ENCODE measurements at regions not wholly inside any gene's neighbourhood (a gene's known extent, or its start where the extent isn't known, plus 50 kb on each side); places are given as distances from the start of the nearest gene placed in this dataset.

DNA sequence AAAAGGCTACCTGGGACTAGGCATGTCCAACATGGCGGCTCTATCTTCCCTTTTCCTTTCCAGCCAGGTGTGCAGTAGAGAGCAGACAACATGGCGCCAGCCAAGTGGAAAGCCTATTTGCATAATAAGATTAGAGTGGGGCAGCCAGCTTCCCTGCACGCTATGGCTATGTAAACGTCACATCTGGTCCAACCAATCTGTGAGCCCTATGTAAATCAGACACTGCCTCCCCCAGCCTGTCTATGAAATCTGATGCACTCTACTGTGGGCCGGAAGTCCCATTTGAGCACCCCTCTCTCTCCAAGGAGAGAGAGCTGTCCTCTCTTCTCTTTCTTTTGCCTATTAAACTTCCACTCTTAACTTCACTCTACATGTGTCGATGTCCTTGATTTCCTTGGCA is 984.9 kb upstream of the AUTS2 start:
- Histone ChIP-seq H3K27ac (ENCODE audit: low read length) (no peak overlapping the region), H2AFZ (ENCODE audit: low read length) (no peak overlapping the region), H3K9me3 (replicated peaks; ENCODE audit: insufficient read depth, low read length) (no peaks in the 10 kb centered on the region), H3F3A (ENCODE audit: insufficient read depth, low read length) (no peaks in the 10 kb centered on the region), H3K4me3 (ENCODE audit: low read length) (no peak overlapping the region), H3K9me2 (replicated peaks; ENCODE audit: insufficient read depth, low read length) (no peaks in the 10 kb centered on the region), H3K4me1 (ENCODE audit: low read length) (no peaks in the 10 kb centered on the region), H3K79me2 (ENCODE audit: low read length) (no peaks in the 10 kb centered on the region), H3K9ac (ENCODE audit: low read length) (no peak overlapping the region), H4K20me1 (ENCODE audit: insufficient read depth, low read length) (no peaks in the 10 kb centered on the region), H3K36me3 (replicated peaks; ENCODE audit: insufficient read depth, low read length) (no peaks in the 10 kb centered on the region), H3K27me3 (replicated peaks; ENCODE audit: insufficient read depth, low read length) (no peaks in the 10 kb centered on the region), H3K4me2 (ENCODE audit: low read depth, low read length) (no peak overlapping the region)
- TF ChIP-seq, protein P1, sequence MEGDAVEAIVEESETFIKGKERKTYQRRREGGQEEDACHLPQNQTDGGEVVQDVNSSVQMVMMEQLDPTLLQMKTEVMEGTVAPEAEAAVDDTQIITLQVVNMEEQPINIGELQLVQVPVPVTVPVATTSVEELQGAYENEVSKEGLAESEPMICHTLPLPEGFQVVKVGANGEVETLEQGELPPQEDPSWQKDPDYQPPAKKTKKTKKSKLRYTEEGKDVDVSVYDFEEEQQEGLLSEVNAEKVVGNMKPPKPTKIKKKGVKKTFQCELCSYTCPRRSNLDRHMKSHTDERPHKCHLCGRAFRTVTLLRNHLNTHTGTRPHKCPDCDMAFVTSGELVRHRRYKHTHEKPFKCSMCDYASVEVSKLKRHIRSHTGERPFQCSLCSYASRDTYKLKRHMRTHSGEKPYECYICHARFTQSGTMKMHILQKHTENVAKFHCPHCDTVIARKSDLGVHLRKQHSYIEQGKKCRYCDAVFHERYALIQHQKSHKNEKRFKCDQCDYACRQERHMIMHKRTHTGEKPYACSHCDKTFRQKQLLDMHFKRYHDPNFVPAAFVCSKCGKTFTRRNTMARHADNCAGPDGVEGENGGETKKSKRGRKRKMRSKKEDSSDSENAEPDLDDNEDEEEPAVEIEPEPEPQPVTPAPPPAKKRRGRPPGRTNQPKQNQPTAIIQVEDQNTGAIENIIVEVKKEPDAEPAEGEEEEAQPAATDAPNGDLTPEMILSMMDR (IDR thresholded peaks at IDR 0.05; ENCODE audit: low read length), result no peak
- TF ChIP-seq EZH2 (optimal IDR thresholded peaks at IDR 0.05; ENCODE audit: low read depth, low read length), result no peak
- DNase-seq, result no peak

DNA sequence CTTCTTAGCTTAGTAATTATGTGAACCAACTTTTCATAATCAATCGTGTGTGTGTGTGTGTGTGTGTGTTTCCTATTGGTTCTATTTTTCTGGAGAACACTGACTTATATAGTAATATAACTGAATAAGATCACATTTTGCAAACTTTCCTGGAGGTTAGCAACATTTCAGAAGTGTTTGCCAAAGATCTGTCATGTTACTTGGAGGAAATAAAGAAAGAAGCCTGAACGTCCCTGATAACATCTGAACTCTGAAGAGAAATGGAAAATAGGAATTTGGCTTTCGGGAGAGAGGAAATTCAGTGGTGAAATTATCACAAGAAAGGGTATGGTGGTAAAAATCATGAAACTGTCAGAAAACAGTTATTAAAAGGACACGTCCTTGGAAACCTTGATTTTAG is 984.4 kb upstream of the AUTS2 start:
- no peak overlapping the region for H2AFZ ChIP-seq (ENCODE audit: low read length)
- no peak for DNase-seq
- TF ChIP-seq, protein P1 (IDR thresholded peaks at IDR 0.05; ENCODE audit: low read length), result no peak
- TF ChIP-seq EZH2phosphoT487 (IDR thresholded peaks at IDR 0.05; ENCODE audit: low read length) (no peak), EZH2 (optimal IDR thresholded peaks at IDR 0.05; ENCODE audit: low read depth, low read length) (no peak)
- H3K4me1 ChIP-seq (ENCODE audit: low read length), result no peaks in the 10 kb centered on the region
- no peak overlapping the region for H3K4me3 ChIP-seq (ENCODE audit: low read length)
- H3F3A ChIP-seq (ENCODE audit: insufficient read depth, low read length), result no peaks in the 10 kb centered on the region
- no peaks in the 10 kb centered on the region for H3K79me2 ChIP-seq (ENCODE audit: low read length)
- H4K20me1 ChIP-seq (ENCODE audit: insufficient read depth, low read length), result no peaks in the 10 kb centered on the region
- H3K4me2 ChIP-seq (ENCODE audit: low read depth, low read length), result no peak overlapping the region
- no peaks in the 10 kb centered on the region for H3K27me3 ChIP-seq (replicated peaks; ENCODE audit: insufficient read depth, low read length)
- no peaks in the 10 kb centered on the region for H3K9me3 ChIP-seq (replicated peaks; ENCODE audit: insufficient read depth, low read length)
- no peak overlapping the region for H3K9ac ChIP-seq (ENCODE audit: low read length)
- no peak overlapping the region for H3K27ac ChIP-seq (ENCODE audit: low read length)
- no peaks in the 10 kb centered on the region for H3K36me3 ChIP-seq (replicated peaks; ENCODE audit: insufficient read depth, low read length)
- no peaks in the 10 kb centered on the region for H3K9me2 ChIP-seq (replicated peaks; ENCODE audit: insufficient read depth, low read length)

DNA sequence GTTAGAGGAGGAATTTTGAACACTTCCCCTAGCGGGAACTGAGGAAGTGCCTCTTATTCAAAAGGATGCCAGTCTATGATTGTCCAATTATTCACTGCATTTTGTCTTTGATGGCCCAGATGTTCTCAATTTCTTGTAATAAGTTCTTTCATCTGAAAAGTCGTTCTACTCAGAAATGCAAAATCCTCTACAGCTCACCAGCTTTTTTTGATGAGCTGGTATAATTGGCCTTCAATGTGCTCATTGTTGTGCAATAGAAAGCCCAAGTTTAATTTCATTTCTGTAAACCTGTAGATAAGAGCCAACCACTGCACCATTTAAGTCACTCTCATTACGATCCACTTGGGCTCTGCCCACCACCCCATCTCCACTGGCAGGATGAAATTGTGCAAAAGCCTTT is 978.7 kb upstream of the AUTS2 start:
- Histone ChIP-seq H4K20me1 (ENCODE audit: insufficient read depth, low read length) (no peaks in the 10 kb centered on the region), H3K9ac (ENCODE audit: low read length) (no peak overlapping the region), H3F3A (ENCODE audit: insufficient read depth, low read length) (no peaks in the 10 kb centered on the region), H3K9me3 (replicated peaks; ENCODE audit: insufficient read depth, low read length) (no peaks in the 10 kb centered on the region), H3K4me3 (ENCODE audit: low read length) (no peak overlapping the region), H2AFZ (ENCODE audit: low read length) (no peak overlapping the region), H3K27ac (ENCODE audit: low read length) (no peak overlapping the region), H3K4me1 (ENCODE audit: low read length) (no peaks in the 10 kb centered on the region), H3K9me2 (replicated peaks; ENCODE audit: insufficient read depth, low read length) (no peaks in the 10 kb centered on the region), H3K36me3 (replicated peaks; ENCODE audit: insufficient read depth, low read length) (no peaks in the 10 kb centered on the region), H3K79me2 (ENCODE audit: low read length) (no peaks in the 10 kb centered on the region), H3K4me2 (ENCODE audit: low read depth, low read length) (no peak overlapping the region), H3K27me3 (replicated peaks; ENCODE audit: insufficient read depth, low read length) (no peaks in the 10 kb centered on the region)
- no peak for DNase-seq
- TF ChIP-seq EZH2phosphoT487 (IDR thresholded peaks at IDR 0.05; ENCODE audit: low read length) (no peak), EZH2 (optimal IDR thresholded peaks at IDR 0.05; ENCODE audit: low read depth, low read length) (no peak)
- TF ChIP-seq, protein P1 (IDR thresholded peaks at IDR 0.05; ENCODE audit: low read length), result no peak
